Upper lobe of right lung (tissue), 1 donor: ENCODE measurements at regions not wholly inside any gene's neighbourhood (a gene's known extent, or its start where the extent isn't known, plus 50 kb on each side); places are given as distances from the start of the nearest gene placed in this dataset.

Experiments
- ATAC-seq: fragments of 200-7000 bp; cut with Tn5 transposase; one replicate; pipeline ENCODE4 v1.9.1; 2020; ENCODE audit warnings: mild to moderate bottlenecking, moderate library complexity
- DNase-seq: peaks from one replicate; pipeline ENCODE4 v3.0.0-alpha.2; 2020
- H3K27ac ChIP-seq: fragments of 200-600 bp; one replicate; pipeline ENCODE4 v1.8.0; 2022
- H3K27me3 ChIP-seq: fragments of 200-600 bp; one replicate; pipeline ENCODE4 v1.8.0; 2022; ENCODE audit warnings: mild to moderate bottlenecking
- H3K36me3 ChIP-seq: fragments of 200-600 bp; one replicate; pipeline ENCODE4 v1.8.0; 2022
- H3K4me1 ChIP-seq: fragments of 200-600 bp; one replicate; pipeline ENCODE4 v1.8.0; 2022
- H3K4me3 ChIP-seq: fragments of 200-600 bp; one replicate; pipeline ENCODE4 v1.8.0; 2022; ENCODE audit warnings: mild to moderate bottlenecking
- H3K9me3 ChIP-seq: fragments of 200-600 bp; one replicate; pipeline ENCODE4 v1.8.0; 2022
- CTCF ChIP-seq: fragments of 200-600 bp; IDR thresholded peaks from one replicate; pipeline ENCODE4 v1.8.0; 2022; ENCODE audit warnings: antibody characterized with exemption
- intact Hi-C: fragments of 100-400 bp; cut with DNase I; formaldehyde crosslinking; loops from one replicate; pipeline ENCODE4 v1.11.0; 2022
- donor health status: DM: no; HTN: yes; CAD: no; lungs with severe emphysema.

- intact Hi-C loops: no loop called here
- H3K4me1 ChIP-seq: no peaks in the 10 kb centered on the region
- H3K27ac ChIP-seq: no peak overlapping the region
- no peak for TF ChIP-seq CTCF
- no peaks in the 10 kb centered on the region for H3K27me3 ChIP-seq
- no peaks in the 10 kb centered on the region for H3K9me3 ChIP-seq
- H3K4me3 ChIP-seq: no peak overlapping the region
- no peak for DNase-seq
- peak; percentile 45 for ATAC-seq
- no peaks in the 10 kb centered on the region for H3K36me3 ChIP-seq
Observed at GRCh38 chr6:14826456-14826855, 419.4 kb upstream of the JARID2 start.

GRCh38 chr6:14827354-14827753 lies 418.5 kb upstream of the JARID2 start:
- TF ChIP-seq CTCF: no peak
- no peaks in the 10 kb centered on the region for H3K27me3 ChIP-seq
- H3K27ac ChIP-seq: no peak overlapping the region
- H3K4me3 ChIP-seq: no peak overlapping the region
- no peaks in the 10 kb centered on the region for H3K4me1 ChIP-seq
- ATAC-seq (no peak), DNase-seq (no peak)
- no peaks in the 10 kb centered on the region for H3K36me3 ChIP-seq
- intact Hi-C loops: no loop called here
- no peaks in the 10 kb centered on the region for H3K9me3 ChIP-seq

GRCh38 chr6:14828201-14828611 lies 417.7 kb upstream of the JARID2 start:
- H3K27me3 ChIP-seq: no peaks in the 10 kb centered on the region
- ATAC-seq: no peak
- no peak for DNase-seq
- no peaks in the 10 kb centered on the region for H3K36me3 ChIP-seq
- intact Hi-C loops: no loop called here
- no peaks in the 10 kb centered on the region for H3K9me3 ChIP-seq
- no peaks in the 10 kb centered on the region for H3K4me1 ChIP-seq
- H3K27ac ChIP-seq: no peak overlapping the region
- TF ChIP-seq CTCF: no peak
- no peak overlapping the region for H3K4me3 ChIP-seq

- ATAC-seq: no peak
- H3K27me3 ChIP-seq: no peaks in the 10 kb centered on the region
- intact Hi-C loops: no loop called here
- no peaks in the 10 kb centered on the region for H3K4me1 ChIP-seq
- H3K9me3 ChIP-seq: no peaks in the 10 kb centered on the region
- H3K27ac ChIP-seq: no peak overlapping the region
- TF ChIP-seq CTCF: no peak
- no peak overlapping the region for H3K4me3 ChIP-seq
- no peak for DNase-seq
- H3K36me3 ChIP-seq: no peaks in the 10 kb centered on the region
Observed at GRCh38 chr6:14831070-14831469, 414.8 kb upstream of the JARID2 start.

GRCh38 chr6:14831937-14832336 lies 413.9 kb upstream of the JARID2 start:
- intact Hi-C loops: no loop called here
- ATAC-seq: no peak
- no peaks in the 10 kb centered on the region for H3K4me1 ChIP-seq
- no peaks in the 10 kb centered on the region for H3K27me3 ChIP-seq
- no peak overlapping the region for H3K4me3 ChIP-seq
- no peaks in the 10 kb centered on the region for H3K36me3 ChIP-seq
- no peak overlapping the region for H3K27ac ChIP-seq
- no peaks in the 10 kb centered on the region for H3K9me3 ChIP-seq
- TF ChIP-seq CTCF: no peak
- no peak for DNase-seq

- no peak for DNase-seq
- no peak overlapping the region for H3K27ac ChIP-seq
- no peaks in the 10 kb centered on the region for H3K9me3 ChIP-seq
- no peaks in the 10 kb centered on the region for H3K36me3 ChIP-seq
- intact Hi-C loops: no loop called here
- ATAC-seq: no peak
- no peaks in the 10 kb centered on the region for H3K4me1 ChIP-seq
- no peaks in the 10 kb centered on the region for H3K27me3 ChIP-seq
- no peak overlapping the region for H3K4me3 ChIP-seq
- TF ChIP-seq CTCF: no peak
Observed at GRCh38 chr6:14832427-14832826, 413.4 kb upstream of the JARID2 start.
